K562 (cell line): ENCODE measurements at regions not wholly inside any gene's neighbourhood (a gene's known extent, or its start where the extent isn't known, plus 50 kb on each side); places are given as distances from the start of the nearest gene placed in this dataset.

Experiments used
- CREM ChIP-seq: IDR thresholded peaks from 2 replicates; pipeline ENCODE4 v1.6.1; 2014; ENCODE audit warnings: antibody characterized with exemption, low read depth
- EGR1 ChIP-seq: fragments of 450-650 bp; conservative IDR thresholded peaks from 2 replicates; pipeline ENCODE4 v1.6.1; 2017; ENCODE audit warnings: mild to moderate bottlenecking
- MCM2 ChIP-seq: fragments of 450-650 bp; IDR thresholded peaks from 2 replicates; pipeline ENCODE4 v1.6.1; 2017; ENCODE audit warnings: low read depth, mild to moderate bottlenecking
- ZFX ChIP-seq: sonication (generic); formaldehyde crosslinking; IDR thresholded peaks from 2 replicates; pipeline ENCODE4 v1.8.0; 2022; ENCODE audit warnings: mild to moderate bottlenecking, missing genetic modification reagents, moderate library complexity
- TF ChIP-seq, protein P1 (sequence below): sonication (generic); formaldehyde crosslinking; IDR thresholded peaks from 2 replicates; pipeline ENCODE4 v1.8.1; 2023; ENCODE audit warnings: missing genetic modification reagents, mild to moderate bottlenecking, borderline replicate concordance
- TF ChIP-seq, protein P2 (sequence below): fragments of 200-800 bp; sonication (Bioruptor generic); IDR thresholded peaks from 2 replicates; pipeline ENCODE4 v1.6.1; 2016; ENCODE audit warnings: missing genetic modification characterization, missing compliant biosample characterization

DNA sequence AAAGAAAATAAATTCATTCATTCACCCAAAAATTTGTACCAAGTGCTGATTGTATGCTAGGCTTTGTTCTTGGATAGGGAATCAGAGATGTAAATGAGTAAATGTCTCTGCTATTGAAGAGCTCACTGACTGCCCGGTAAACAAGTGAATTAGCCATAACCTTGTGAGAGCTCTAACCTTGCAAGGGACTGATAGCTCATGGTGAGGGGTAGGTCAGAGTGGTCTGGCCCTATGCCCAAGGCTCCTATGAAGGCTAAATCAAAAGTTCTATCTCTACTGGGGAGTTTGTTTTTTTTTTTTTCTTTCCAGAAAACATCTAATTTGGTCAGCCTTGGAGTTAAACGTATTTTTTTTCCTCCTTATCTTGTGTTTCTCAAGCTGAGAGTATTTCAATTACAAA lies 172.8 kb upstream of the CDH11 start (continued):
- TF ChIP-seq, protein P1, sequence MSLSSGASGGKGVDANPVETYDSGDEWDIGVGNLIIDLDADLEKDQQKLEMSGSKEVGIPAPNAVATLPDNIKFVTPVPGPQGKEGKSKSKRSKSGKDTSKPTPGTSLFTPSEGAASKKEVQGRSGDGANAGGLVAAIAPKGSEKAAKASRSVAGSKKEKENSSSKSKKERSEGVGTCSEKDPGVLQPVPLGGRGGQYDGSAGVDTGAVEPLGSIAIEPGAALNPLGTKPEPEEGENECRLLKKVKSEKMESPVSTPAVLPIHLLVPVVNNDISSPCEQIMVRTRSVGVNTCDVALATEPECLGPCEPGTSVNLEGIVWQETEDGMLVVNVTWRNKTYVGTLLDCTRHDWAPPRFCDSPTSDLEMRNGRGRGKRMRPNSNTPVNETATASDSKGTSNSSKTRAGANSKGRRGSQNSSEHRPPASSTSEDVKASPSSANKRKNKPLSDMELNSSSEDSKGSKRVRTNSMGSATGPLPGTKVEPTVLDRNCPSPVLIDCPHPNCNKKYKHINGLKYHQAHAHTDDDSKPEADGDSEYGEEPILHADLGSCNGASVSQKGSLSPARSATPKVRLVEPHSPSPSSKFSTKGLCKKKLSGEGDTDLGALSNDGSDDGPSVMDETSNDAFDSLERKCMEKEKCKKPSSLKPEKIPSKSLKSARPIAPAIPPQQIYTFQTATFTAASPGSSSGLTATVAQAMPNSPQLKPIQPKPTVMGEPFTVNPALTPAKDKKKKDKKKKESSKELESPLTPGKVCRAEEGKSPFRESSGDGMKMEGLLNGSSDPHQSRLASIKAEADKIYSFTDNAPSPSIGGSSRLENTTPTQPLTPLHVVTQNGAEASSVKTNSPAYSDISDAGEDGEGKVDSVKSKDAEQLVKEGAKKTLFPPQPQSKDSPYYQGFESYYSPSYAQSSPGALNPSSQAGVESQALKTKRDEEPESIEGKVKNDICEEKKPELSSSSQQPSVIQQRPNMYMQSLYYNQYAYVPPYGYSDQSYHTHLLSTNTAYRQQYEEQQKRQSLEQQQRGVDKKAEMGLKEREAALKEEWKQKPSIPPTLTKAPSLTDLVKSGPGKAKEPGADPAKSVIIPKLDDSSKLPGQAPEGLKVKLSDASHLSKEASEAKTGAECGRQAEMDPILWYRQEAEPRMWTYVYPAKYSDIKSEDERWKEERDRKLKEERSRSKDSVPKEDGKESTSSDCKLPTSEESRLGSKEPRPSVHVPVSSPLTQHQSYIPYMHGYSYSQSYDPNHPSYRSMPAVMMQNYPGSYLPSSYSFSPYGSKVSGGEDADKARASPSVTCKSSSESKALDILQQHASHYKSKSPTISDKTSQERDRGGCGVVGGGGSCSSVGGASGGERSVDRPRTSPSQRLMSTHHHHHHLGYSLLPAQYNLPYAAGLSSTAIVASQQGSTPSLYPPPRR (CRISPR knock-in tag), result no peak
- TF ChIP-seq EGR1 (no peak), ZFX (CRISPR knock-in tag) (no peak), MCM2 (no peak), CREM (no peak)
- TF ChIP-seq, protein P2, sequence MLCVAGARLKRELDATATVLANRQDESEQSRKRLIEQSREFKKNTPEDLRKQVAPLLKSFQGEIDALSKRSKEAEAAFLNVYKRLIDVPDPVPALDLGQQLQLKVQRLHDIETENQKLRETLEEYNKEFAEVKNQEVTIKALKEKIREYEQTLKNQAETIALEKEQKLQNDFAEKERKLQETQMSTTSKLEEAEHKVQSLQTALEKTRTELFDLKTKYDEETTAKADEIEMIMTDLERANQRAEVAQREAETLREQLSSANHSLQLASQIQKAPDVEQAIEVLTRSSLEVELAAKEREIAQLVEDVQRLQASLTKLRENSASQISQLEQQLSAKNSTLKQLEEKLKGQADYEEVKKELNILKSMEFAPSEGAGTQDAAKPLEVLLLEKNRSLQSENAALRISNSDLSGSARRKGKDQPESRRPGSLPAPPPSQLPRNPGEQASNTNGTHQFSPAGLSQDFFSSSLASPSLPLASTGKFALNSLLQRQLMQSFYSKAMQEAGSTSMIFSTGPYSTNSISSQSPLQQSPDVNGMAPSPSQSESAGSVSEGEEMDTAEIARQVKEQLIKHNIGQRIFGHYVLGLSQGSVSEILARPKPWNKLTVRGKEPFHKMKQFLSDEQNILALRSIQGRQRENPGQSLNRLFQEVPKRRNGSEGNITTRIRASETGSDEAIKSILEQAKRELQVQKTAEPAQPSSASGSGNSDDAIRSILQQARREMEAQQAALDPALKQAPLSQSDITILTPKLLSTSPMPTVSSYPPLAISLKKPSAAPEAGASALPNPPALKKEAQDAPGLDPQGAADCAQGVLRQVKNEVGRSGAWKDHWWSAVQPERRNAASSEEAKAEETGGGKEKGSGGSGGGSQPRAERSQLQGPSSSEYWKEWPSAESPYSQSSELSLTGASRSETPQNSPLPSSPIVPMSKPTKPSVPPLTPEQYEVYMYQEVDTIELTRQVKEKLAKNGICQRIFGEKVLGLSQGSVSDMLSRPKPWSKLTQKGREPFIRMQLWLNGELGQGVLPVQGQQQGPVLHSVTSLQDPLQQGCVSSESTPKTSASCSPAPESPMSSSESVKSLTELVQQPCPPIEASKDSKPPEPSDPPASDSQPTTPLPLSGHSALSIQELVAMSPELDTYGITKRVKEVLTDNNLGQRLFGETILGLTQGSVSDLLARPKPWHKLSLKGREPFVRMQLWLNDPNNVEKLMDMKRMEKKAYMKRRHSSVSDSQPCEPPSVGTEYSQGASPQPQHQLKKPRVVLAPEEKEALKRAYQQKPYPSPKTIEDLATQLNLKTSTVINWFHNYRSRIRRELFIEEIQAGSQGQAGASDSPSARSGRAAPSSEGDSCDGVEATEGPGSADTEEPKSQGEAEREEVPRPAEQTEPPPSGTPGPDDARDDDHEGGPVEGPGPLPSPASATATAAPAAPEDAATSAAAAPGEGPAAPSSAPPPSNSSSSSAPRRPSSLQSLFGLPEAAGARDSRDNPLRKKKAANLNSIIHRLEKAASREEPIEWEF, result no peak
